AG09319 (cell line): ENCODE measurements at regions not wholly inside any gene's neighbourhood (a gene's known extent, or its start where the extent isn't known, plus 50 kb on each side); places are given as distances from the start of the nearest gene placed in this dataset.

Experiments
- DNase-seq: peaks from one replicate; pipeline ENCODE4 v3.0.0-alpha.2; 2010; ENCODE audit warnings: low read depth; ENCODE audit errors: extremely low read depth
- CTCF ChIP-seq: IDR thresholded peaks from 2 replicates; pipeline ENCODE4 v1.5.1; 2011; ENCODE audit warnings: low read depth, mild to moderate bottlenecking, inconsistent platforms, low read length, moderate library complexity

DNA sequence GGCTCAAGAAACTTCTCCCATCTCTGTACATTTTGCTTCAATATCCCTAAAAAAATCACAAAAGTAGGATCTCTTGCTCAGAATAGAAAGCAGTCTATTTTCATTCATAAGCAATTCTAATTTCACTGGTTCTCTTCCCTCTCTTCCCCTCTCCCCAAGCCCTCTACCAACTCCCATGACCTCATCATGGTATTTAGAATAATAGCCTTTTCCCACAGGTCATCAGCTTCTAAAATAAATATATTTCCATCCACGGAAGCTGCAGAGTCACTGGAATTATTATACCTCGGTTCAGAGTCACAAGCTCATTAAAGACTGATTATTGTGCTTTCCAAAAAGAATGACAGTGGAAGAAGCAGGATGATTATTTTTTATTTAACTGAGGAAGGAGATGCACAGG is 84.2 kb upstream of the ADRA1B start:
- no peak for TF ChIP-seq CTCF
- no peak for DNase-seq

DNA sequence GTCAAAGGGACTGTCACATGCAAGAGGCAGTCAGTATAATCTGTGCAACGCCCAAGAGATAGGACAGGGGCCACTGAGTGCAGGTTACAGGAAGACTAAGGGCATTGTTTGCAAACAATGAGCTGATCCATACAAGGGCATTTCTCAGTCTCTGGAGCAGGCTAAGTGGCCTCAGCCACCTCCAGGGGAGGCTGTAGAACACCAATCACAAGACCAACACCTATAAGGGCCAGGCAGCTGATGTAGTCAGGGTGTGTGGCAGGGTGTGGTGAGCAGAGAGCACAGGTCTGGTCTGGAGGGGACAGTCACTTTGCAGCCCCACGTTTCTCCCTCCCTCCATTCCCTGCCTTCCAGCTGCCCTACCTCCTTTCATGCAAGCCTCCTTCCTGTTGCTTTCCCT is 83.2 kb upstream of the ADRA1B start:
- DNase-seq, result no peak
- no peak for TF ChIP-seq CTCF

DNA sequence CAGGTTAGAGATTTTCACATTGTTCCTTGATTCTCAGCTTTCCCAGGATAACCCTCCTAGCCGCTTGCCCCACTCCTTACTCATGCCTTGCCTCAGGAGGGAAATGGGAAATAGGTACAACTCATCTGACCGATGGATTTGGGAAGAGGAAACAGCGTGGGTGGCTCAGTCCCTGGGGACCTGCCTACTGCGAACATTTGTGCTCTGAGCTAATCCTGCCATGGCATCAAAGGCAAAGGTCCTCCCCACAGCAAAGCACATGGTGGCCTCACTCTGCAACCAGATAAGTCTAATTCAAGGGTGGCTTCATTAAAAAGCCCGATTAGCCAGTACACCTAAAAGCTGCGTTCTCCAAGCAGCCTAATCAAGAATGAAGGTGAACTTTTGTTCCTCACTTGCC is 82.4 kb upstream of the ADRA1B start:
- no peak for DNase-seq
- TF ChIP-seq CTCF, result no peak

- TF ChIP-seq CTCF, result no peak
- DNase-seq, result no peak
Observed at GRCh38 chr5:159835548-159835947, 80.7 kb upstream of the ADRA1B start.

DNA sequence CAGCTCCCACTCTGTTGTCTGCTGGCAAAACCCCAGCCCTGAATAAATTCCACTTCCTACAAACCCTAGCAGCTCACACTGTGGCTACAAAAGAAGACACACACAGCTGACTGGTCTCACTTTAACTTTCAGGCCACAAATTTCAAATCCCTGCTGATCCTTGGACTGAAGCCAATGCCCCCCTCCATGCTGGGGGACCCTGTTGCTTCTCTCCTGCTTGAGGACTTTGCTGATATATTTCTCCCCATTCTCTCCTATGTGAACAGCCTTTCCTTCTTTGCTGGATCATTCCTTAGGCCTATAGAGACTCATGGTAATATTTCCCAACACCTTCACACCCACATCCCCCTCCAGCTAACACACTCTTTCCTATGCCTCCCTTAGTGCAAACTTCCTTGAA is 79.6 kb upstream of the ADRA1B start:
- DNase-seq, result no peak

GRCh38 chr5:159837860-159838259 is 78.4 kb upstream of the ADRA1B start:
- no peak for TF ChIP-seq CTCF
- no peak for DNase-seq

More for the DNA sequence above, 79.6 kb upstream of the ADRA1B start:
- no peak for TF ChIP-seq CTCF

GRCh38 chr5:159838551-159839222 is 77.6 kb upstream of the ADRA1B start:
- no peak for DNase-seq
- no peak for TF ChIP-seq CTCF
